GM18511 (cell line): ENCODE measurements at regions not wholly inside any gene's neighbourhood (a gene's known extent, or its start where the extent isn't known, plus 50 kb on each side); places are given as distances from the start of the nearest gene placed in this dataset.

ENCODE experiments used
- ATAC-seq: cut with Tn5 transposase; IDR thresholded peaks from one replicate; pipeline ENCODE4 v1.9.1; 2021; ENCODE audit warnings: mild to moderate bottlenecking, moderate library complexity; ENCODE audit not compliant: unreplicated experiment

GRCh38 chr20:24761220-24762065, 187.6 kb upstream of the CST7 start:
- ATAC-seq = no peak

GRCh38 chr20:24762371-24762770, 186.7 kb upstream of the CST7 start:
- no peak for ATAC-seq

GRCh38 chr20:24762791-24763350, 186.2 kb upstream of the CST7 start:
- ATAC-seq = no peak

GRCh38 chr20:24763386-24764026, 185.6 kb upstream of the CST7 start:
- no peak for ATAC-seq

- no peak for ATAC-seq
Observed at GRCh38 chr20:24764027-24764793, 184.9 kb upstream of the CST7 start.

GRCh38 chr20:24764794-24765202, 184.3 kb upstream of the CST7 start:
- no peak for ATAC-seq

GRCh38 chr20:24765316-24766142, 183.5 kb upstream of the CST7 start:
- no peak for ATAC-seq

- ATAC-seq = no peak
Observed at GRCh38 chr20:24766143-24766527, 182.9 kb upstream of the CST7 start.

- ATAC-seq = no peak
Observed at GRCh38 chr20:24766826-24767622, 182.0 kb upstream of the CST7 start.

GRCh38 chr20:24767623-24768100, 181.4 kb upstream of the CST7 start:
- ATAC-seq = no peak

GRCh38 chr20:24768201-24768636, 180.8 kb upstream of the CST7 start:
- no peak for ATAC-seq

- ATAC-seq = no peak
Observed at GRCh38 chr20:24768713-24769601, 180.1 kb upstream of the CST7 start.

GRCh38 chr20:24769878-24770627, 179.0 kb upstream of the CST7 start:
- ATAC-seq = no peak

GRCh38 chr20:24770628-24771541, 178.2 kb upstream of the CST7 start:
- ATAC-seq = no peak

- no peak for ATAC-seq
Observed at GRCh38 chr20:24771542-24772061, 177.5 kb upstream of the CST7 start.

- ATAC-seq = no peak
Observed at GRCh38 chr20:24772667-24773066, 176.4 kb upstream of the CST7 start.
